Neuronal stem cell (in vitro differentiated cells): ENCODE measurements at regions not wholly inside any gene's neighbourhood (a gene's known extent, or its start where the extent isn't known, plus 50 kb on each side); places are given as distances from the start of the nearest gene placed in this dataset.

Experiments used
- DNase-seq: peaks from one replicate; pipeline ENCODE4 v3.0.0-alpha.2; 2013; ENCODE audit warnings: low spot score
- H2AFZ ChIP-seq: one replicate; pipeline ENCODE4 v1.6.1; 2013; ENCODE audit warnings: mild to moderate bottlenecking, low read length, inconsistent platforms
- H2AK5ac ChIP-seq: 2 replicates; pipeline ENCODE4 v1.6.1; 2013; ENCODE audit warnings: low read depth, mild to moderate bottlenecking, inconsistent platforms, low read length, moderate library complexity, mixed read lengths
- H2BK120ac ChIP-seq: 2 replicates; pipeline ENCODE4 v1.6.1; 2013; ENCODE audit warnings: low read depth, mild to moderate bottlenecking, inconsistent platforms, low read length, moderate library complexity, mixed read lengths
- H2BK12ac ChIP-seq: one replicate; pipeline ENCODE4 v1.6.1; 2013; ENCODE audit warnings: low read length, inconsistent platforms
- H2BK15ac ChIP-seq: 2 replicates; pipeline ENCODE4 v1.6.1; 2013; ENCODE audit warnings: mild to moderate bottlenecking, low read length, inconsistent platforms, mixed read lengths
- H2BK5ac ChIP-seq: one replicate; pipeline ENCODE4 v1.6.1; 2013; ENCODE audit warnings: inconsistent platforms, mild to moderate bottlenecking, low read length, moderate library complexity
- H3K14ac ChIP-seq: one replicate; pipeline ENCODE4 v1.6.1; 2013; ENCODE audit warnings: low read length, inconsistent platforms
- H3K18ac ChIP-seq: 2 replicates; pipeline ENCODE4 v1.6.1; 2013; ENCODE audit warnings: low read length, inconsistent platforms
- H3K23ac ChIP-seq: 2 replicates; pipeline ENCODE4 v1.6.1; 2013; ENCODE audit warnings: low read depth, mild to moderate bottlenecking, mixed read lengths, low read length, inconsistent platforms; ENCODE audit not compliant: poor library complexity
- H3K27ac ChIP-seq: replicated peaks from 3 replicates; pipeline ENCODE4 v1.5.1; 2013; ENCODE audit warnings: low read length, inconsistent platforms
- H3K27me3 ChIP-seq, 3 experiments: 2 replicates each; pipeline ENCODE4 v1.6.1; 2013; ENCODE audit warnings: low read length in 3 of 3, mild to moderate bottlenecking in 2 of 3, inconsistent platforms in 1 of 3, low read depth in 1 of 3, mixed read lengths in 1 of 3, moderate library complexity in 1 of 3; ENCODE audit not compliant: control insufficient read depth in 3 of 3, insufficient read depth in 3 of 3
- H3K36me3 ChIP-seq, 2 donors: replicated peaks in 1 of 2; 2 replicates each; pipeline ENCODE4 v1.6.1; 2013; ENCODE audit warnings: low read length in 2 of 2; ENCODE audit not compliant: control insufficient read depth in 2 of 2, insufficient read depth in 2 of 2
- H3K4ac ChIP-seq: 2 replicates; pipeline ENCODE4 v1.6.1; 2013; ENCODE audit warnings: inconsistent platforms, mild to moderate bottlenecking, low read length, moderate library complexity
- H3K4me1 ChIP-seq, 2 donors: 1 replicate in 1 of 2; 2 replicates in 1 of 2; pipeline ENCODE4 v1.6.1; 2013; ENCODE audit warnings: low read length in 2 of 2, low read depth in 1 of 2; ENCODE audit not compliant: control insufficient read depth in 2 of 2, insufficient read depth in 1 of 2
- H3K4me2 ChIP-seq: one replicate; pipeline ENCODE4 v1.6.1; 2013; ENCODE audit warnings: mild to moderate bottlenecking, low read length, inconsistent platforms; ENCODE audit not compliant: insufficient read depth, poor library complexity, severe bottlenecking
- H3K4me3 ChIP-seq, 2 donors: 2 replicates each; pipeline ENCODE4 v1.5.1; 2013; ENCODE audit warnings: low read length in 2 of 2, mild to moderate bottlenecking in 2 of 2, inconsistent platforms in 1 of 2, moderate library complexity in 1 of 2
- H3K79me1 ChIP-seq: one replicate; pipeline ENCODE4 v1.6.1; 2013; ENCODE audit warnings: low read depth, mild to moderate bottlenecking, inconsistent platforms, low read length, moderate library complexity
- H3K9ac ChIP-seq: one replicate; pipeline ENCODE4 v1.6.1; 2013; ENCODE audit warnings: mild to moderate bottlenecking, low read depth, low read length, inconsistent platforms; ENCODE audit not compliant: poor library complexity
- H3K9me3 ChIP-seq, 2 donors: replicated peaks in 1 of 2; 2 replicates each; pipeline versions ENCODE3 to v1.6.1; 2013; ENCODE audit warnings: low read length in 2 of 2, mild to moderate bottlenecking in 2 of 2, inconsistent platforms in 1 of 2, low read depth in 1 of 2, mixed read lengths in 1 of 2, moderate library complexity in 1 of 2; ENCODE audit not compliant: control insufficient read depth in 2 of 2, insufficient read depth in 1 of 2
- H4K8ac ChIP-seq: one replicate; pipeline ENCODE4 v1.6.1; 2013; ENCODE audit warnings: low read depth, mild to moderate bottlenecking, inconsistent platforms, low read length, moderate library complexity
- H4K91ac ChIP-seq: one replicate; pipeline ENCODE4 v1.6.1; 2013; ENCODE audit warnings: low read length, low read depth, mild to moderate bottlenecking, inconsistent platforms; ENCODE audit not compliant: poor library complexity
- WGBS, 2 donors: extraction: QIAGEN DNeasy Blood & Tissue Kit; methylation state at CpG; one replicate each; pipeline ENCODE4 v1.1.7; 2013; ENCODE audit warnings: missing lambda C conversion rate in 2 of 2, mixed read lengths in 1 of 2; ENCODE audit not compliant: insufficient read length in 2 of 2, insufficient replicate concordance in 1 of 2; ENCODE audit errors: extremely low coverage in 2 of 2; 5-methylcytosine and 5-hydroxymethylcytosine counted together

DNA sequence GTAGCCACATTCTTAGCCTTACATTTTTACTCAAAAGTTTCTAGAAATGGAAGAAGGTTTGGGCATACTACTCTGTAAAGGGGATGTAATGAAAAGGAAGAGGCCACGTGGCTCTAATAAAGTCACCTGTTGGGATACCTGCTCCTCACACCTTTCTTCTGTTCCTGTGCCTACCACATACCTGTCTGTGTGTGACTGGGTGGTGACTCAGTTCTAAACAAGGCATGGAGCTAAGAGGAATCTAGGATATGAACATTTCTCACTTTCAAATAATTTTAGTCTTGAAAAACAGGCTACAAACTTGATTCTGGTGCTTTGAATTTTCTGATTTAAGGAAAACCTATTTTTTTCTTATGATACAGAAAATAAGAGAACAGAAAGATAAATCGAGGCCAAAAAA is 363.6 kb downstream of the RFPL4B start:
- H3K18ac ChIP-seq: no peak overlapping the region
- H4K91ac ChIP-seq: no peak overlapping the region
- H3K4ac ChIP-seq: no peak overlapping the region
- no peak overlapping the region for H2AFZ ChIP-seq
- H2BK15ac ChIP-seq: no peak overlapping the region
- H3K4me3 ChIP-seq: no peak overlapping the region
- H3K4me2 ChIP-seq: no peak overlapping the region
- no peak overlapping the region for H3K14ac ChIP-seq
- no CpG with 5 or more reads among the region's 2 CpGs for WGBS, 2 donors
- H3K36me3 ChIP-seq: no peaks in the 10 kb centered on the region
- H2BK5ac ChIP-seq: no peak overlapping the region
- H3K9ac ChIP-seq: no peak overlapping the region
- H4K8ac ChIP-seq: no peak overlapping the region
- H2AK5ac ChIP-seq: no peak overlapping the region
- H3K27ac ChIP-seq: no peak overlapping the region
- H3K23ac ChIP-seq: no peak overlapping the region
- H2BK12ac ChIP-seq: no peak overlapping the region
- no peaks in the 10 kb centered on the region for H3K4me1 ChIP-seq
- no peaks in the 10 kb centered on the region for H3K9me3 ChIP-seq
- H3K79me1 ChIP-seq: no peaks in the 10 kb centered on the region
- H2BK120ac ChIP-seq: no peak overlapping the region
- H3K27me3 ChIP-seq: no peaks in the 10 kb centered on the region
- no peak for DNase-seq

- Histone ChIP-seq H3K36me3 (no peaks in the 10 kb centered on the region), H4K8ac (no peak overlapping the region), H3K23ac (no peak overlapping the region), H2BK120ac (no peak overlapping the region), H3K9me3 (peaks cover 0 to 2% of the 10 kb centered on the region in 2 donors), H3K4me2 (no peak overlapping the region), H2BK5ac (no peak overlapping the region), H2AFZ (no peak overlapping the region), H2BK12ac (no peak overlapping the region), H3K18ac (no peak overlapping the region), H3K9ac (no peak overlapping the region), H3K4me3 (no peak overlapping the region), H3K4me1 (no peaks in the 10 kb centered on the region), H2AK5ac (no peak overlapping the region), H2BK15ac (no peak overlapping the region), H4K91ac (no peak overlapping the region), H3K4ac (no peak overlapping the region), H3K14ac (no peak overlapping the region), H3K79me1 (no peaks in the 10 kb centered on the region), H3K27ac (no peak overlapping the region), H3K27me3 (no peaks in the 10 kb centered on the region)
- no peak for DNase-seq
- no CpG with 5 or more reads among the region's 2 CpGs for WGBS, 2 donors
Observed at GRCh38 chr6:112713402-112713801, 366.3 kb downstream of the RFPL4B start.

DNA sequence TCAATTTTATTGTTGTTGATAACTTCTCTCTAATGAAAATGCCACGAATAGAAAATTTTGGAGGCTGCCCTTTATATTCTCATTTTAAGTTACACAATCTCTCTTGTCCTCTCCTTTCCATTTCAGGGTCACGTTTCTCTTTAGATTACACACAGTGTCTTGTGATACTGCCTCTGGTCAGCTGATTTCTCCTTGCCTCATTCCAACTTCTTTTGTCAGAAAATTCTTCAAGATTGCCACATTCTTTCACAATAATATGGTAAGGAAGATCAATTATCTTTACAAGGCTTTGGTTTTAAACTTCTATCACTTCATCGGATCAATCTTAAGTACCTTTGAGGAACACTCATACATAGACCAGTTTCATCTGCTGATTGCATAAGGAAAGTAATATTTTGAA is 370.3 kb downstream of the RFPL4B start:
- Histone ChIP-seq H4K91ac (no peak overlapping the region), H2BK5ac (no peak overlapping the region), H2AFZ (no peak overlapping the region), H3K18ac (no peak overlapping the region), H3K23ac (no peak overlapping the region), H2AK5ac (no peak overlapping the region), H3K36me3 (no peaks in the 10 kb centered on the region), H3K79me1 (no peaks in the 10 kb centered on the region), H2BK12ac (no peak overlapping the region), H3K14ac (no peak overlapping the region), H3K4me3 (no peak overlapping the region), H3K4ac (no peak overlapping the region), H2BK15ac (no peak overlapping the region), H4K8ac (no peak overlapping the region), H3K9me3 (peaks cover 0 to 2% of the 10 kb centered on the region in 2 donors), H3K9ac (no peak overlapping the region), H3K4me2 (no peak overlapping the region), H3K27ac (no peak overlapping the region), H3K4me1 (no peaks in the 10 kb centered on the region), H3K27me3 (no peaks in the 10 kb centered on the region), H2BK120ac (no peak overlapping the region)
- DNase-seq: no peak
- WGBS, 2 donors: no CpG with 5 or more reads among the region's 3 CpGs

DNA sequence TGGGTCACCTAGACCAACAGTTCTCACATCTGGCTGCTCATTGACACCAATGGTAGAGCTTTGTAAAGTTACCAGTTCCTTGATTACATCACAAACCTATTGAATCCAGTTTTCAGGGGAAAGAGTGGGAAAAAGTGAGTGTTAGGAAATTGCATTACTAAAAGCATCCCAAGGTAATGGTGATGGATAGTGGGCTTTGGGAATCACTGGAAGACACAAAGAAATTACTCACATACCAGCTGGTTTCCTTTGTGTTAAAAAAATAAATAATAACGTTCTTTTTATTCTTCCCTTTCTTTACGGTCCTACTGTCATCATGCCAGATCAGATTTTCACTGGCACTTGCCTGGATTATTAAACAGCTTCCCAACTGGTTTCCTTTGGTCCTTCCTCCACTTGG is 370.7 kb downstream of the RFPL4B start:
- H2BK12ac ChIP-seq: no peak overlapping the region
- H3K4me3 ChIP-seq: no peak overlapping the region
- WGBS, 2 donors: no CpG with 5 or more reads among the region's 2 CpGs
- H3K14ac ChIP-seq: no peak overlapping the region
- no peak overlapping the region for H2AFZ ChIP-seq
- no peak overlapping the region for H2BK5ac ChIP-seq
- no peak for DNase-seq
- no peaks in the 10 kb centered on the region for H3K27me3 ChIP-seq
- H3K4me2 ChIP-seq: no peak overlapping the region
- no peak overlapping the region for H3K9ac ChIP-seq
- H3K79me1 ChIP-seq: no peaks in the 10 kb centered on the region
- H2BK15ac ChIP-seq: no peak overlapping the region
- H3K4me1 ChIP-seq: no peaks in the 10 kb centered on the region
- no peak overlapping the region for H2BK120ac ChIP-seq
- H4K8ac ChIP-seq: no peak overlapping the region
- no peak overlapping the region for H3K4ac ChIP-seq
- no peak overlapping the region for H3K23ac ChIP-seq
- no peak overlapping the region for H4K91ac ChIP-seq
- H3K18ac ChIP-seq: no peak overlapping the region
- no peaks in the 10 kb centered on the region for H3K36me3 ChIP-seq
- H3K9me3 ChIP-seq: peaks cover 0 to 2% of the 10 kb centered on the region in 2 donors
- H2AK5ac ChIP-seq: no peak overlapping the region
- H3K27ac ChIP-seq: no peak overlapping the region
